ENCODE measurements at regions not wholly inside any gene's neighbourhood (a gene's known extent, or its start where the extent isn't known, plus 50 kb on each side); places are given as distances from the start of the nearest gene placed in this dataset.

DNA sequence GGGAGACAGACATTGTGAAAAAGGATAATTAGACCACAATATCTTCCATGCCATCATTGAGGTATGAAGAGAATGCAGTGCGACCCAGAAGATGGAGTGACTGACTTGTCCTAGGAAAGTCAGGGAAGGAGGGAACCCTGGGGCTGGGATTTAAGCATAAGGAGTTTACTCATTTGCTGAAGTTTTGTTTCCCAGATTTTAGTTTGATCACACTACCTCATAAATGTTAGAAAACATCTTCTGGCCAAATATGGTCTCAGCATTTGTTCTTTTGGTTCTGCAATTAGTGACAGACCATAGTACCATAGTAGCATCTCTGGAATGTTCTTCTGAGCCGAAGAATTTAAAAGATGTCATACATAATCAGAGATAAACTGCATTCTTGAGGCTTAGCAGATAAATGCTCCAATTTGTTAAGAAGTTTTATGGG is 96.5 kb upstream of the PGRMC2 start:
- DNase-seq = no peak

DNA sequence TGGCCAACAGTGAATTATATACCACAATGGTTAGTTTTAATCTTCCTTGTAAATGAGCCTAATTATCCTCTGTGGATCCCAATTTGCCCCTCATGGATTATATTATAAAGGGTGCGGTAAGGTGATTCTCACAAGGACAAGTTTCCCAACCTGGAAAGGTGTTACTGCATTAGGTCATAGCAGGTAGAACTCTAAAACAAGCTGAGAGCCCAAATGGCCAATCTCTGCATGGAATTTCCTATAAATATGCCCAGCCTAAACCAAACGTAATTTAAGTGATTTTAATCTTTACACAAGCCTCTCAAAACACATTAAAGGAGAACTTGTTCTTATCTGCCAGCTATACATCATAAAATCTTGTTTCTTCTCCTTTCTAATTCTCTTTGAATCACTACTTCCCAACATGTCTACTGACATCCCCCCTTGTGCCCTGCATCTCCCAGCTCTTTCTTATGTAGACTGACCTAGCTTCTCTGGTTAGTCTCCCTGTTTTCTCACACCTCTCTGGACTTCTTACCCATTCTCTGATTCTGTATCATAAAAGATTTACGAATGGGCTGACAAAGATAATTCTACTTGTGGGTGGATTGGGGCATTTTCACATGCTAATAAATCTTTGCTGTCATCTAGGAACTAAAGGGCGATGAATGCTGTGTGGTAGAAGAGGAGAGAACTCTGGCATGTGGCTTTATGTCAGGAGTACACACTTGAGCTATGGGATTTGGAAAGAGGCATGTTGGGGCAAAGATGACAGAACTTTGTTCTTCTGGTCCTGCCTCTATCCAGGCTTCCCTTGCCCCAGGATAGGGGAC is 94.3 kb upstream of the PGRMC2 start:
- DNase-seq = no peak

DNA sequence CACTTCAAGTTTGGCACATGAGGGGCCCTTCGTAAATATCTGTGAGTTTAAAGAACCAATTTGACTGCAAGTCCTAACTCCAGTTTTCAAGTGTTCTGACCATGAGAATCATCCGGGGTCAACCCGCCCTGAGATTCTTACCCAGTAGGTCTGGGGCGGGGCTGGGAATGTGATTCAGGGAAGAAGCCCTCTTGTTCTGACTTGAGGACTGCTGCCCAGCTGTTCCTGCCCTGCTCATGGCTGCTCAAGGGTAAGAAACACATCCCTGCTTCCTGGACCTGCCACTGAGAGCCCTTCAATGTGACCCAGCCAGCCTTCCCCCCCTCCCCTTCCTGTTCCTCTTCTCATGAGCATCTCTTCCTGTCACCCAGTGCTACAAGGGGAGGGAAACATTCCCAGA is 92.7 kb upstream of the PGRMC2 start:
- DNase-seq = no peak

DNA sequence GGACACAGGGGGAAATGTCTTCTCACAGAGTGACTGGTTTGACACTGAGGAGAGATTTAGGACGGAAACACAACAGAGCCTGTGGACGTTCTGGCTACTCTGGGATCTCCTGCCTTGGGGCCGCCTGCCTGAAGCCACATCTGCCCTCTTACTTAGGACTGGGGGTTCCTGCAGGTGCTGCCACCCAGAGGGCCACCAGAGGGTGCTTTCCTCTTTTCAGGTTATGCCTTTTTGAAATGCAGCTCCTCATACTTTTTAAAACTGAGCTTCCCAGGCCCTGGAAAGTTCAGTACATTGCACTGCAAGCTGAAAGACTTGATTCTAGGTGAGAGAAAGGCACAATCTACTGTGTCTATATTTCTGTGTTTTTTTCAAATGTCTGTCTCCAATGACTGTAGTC is 92.2 kb upstream of the PGRMC2 start:
- DNase-seq = no peak

DNA sequence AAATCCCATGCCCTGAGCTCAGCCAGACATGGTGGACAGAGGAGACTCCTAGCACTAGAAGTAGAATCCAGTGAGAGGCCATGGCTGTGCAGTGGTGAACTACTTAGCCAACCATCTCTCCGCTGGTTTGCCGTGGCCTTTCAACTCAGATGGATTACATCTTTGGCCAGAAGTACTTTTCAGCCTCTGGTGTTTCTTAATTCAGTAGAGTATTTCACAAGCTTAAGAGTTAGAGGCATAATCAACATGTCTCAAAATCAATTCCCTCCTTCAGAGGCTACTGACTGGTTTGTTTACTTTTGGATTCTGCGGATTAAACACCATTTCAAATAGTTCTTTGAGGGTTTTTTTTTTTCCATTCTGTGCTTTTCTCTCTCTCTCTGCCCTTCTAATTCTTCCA is 91.1 kb upstream of the PGRMC2 start:
- DNase-seq = no peak

DNA sequence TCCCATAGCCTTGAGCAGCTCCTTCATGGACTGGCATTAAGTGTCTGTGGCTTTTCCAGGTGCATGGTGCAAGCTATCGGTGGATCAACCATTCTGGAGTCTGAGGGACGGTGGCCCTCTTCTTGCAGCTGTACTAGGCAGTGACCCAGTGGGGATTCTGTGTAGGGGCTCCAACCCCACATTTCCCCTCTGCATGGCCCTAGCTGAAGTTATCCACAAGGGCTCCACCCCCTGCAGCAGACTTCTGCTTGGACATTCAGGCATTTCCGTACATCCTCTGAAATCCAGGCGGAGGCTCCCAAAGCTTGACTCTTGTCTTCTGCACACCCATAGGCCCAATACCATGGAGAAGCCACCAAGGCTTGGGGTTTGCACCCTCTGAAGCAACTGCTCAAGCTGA is 89.3 kb upstream of the PGRMC2 start:
- no peak for DNase-seq

DNA sequence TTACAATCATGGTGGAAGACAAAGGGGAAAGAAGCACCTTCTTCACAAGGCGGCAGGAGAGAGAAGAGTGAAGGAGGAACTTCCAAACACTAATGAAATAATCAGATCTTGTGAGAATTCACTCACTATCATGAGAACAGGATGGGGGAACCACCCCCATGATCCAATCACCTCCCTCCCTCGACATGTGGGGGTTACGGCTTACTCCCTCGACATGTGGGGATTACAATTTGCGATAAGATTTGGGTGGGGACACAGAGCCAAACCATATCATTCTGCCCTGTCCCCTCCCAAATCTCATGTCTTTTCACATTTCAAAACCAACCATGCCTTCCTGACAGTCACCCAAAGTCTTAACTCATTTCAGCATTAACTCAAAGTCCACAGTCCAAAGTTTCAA is 88.7 kb upstream of the PGRMC2 start:
- DNase-seq = no peak

DNA sequence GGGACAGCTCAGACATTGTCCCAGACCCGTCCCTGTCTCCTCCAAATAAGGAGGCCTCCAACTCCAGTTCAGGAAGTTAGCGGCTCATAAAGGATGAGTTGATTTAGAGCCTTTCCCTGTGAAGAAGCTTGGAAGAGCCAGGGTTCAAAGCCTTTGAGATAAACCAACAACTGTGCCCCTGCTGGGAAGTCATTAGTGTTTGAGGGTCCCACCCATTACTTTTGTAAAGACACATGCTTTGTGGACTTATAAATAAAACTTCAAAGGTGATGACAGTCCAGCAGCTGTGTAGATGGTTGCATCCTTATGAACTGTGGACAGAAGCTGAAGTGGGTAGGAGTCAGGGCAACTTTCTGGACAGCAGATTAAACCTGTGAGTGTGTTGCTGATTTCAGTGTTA is 86.0 kb upstream of the PGRMC2 start:
- no peak for DNase-seq

DNA sequence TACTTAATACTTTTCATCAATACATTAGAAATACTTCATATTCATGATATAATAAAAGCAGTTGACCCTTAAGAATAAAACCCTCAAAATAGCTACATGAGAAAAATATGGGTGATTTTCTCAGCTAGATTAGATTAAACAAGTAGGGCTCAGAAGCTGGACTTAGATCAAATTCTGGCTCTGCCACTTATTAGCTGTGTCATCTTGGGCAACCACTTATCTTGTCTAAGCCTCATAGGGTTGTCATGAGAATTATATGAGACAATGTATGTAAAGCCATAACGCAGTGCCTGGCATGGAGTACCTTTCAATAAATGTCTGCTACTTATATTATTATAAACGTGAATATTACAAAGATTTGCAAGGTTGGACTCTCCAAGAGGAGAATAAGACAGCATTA is 84.3 kb upstream of the PGRMC2 start:
- no peak for DNase-seq

DNA sequence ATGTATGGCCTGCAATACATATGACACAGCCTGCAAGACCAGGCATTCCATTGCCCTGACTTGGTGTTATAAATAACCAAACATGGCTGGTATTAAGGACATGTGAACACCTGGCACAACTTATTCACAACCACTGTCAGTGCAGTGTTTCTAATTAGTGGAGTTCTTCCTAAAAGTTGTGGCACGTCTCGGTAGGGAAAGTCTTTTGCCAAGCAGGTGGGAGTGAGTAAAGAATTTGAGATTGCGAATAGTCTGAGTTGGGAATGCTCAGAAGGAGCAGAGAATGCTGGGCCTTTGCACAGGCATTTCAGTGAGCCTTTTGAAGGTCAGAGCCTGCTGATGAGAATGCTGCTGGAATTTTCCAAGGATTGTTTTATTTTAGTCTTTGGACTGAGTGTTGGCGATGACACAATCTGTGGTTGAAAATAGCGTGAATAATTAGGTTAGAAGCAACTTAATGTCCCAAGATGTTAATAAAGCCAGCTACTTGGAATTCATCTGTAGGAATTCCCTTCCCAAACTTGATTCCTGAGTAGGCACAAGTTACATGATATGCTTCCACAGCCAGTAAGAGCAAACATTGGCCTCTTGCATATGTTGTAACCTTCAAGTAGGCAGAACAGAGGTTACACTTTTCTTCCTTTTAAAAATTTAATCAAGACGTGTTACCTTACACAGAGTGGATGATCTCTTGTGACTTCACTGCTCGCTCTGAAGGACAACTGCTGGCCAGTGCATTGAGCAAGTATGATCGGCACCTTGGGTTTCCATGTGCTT is 83.6 kb upstream of the PGRMC2 start:
- DNase-seq = no peak

DNA sequence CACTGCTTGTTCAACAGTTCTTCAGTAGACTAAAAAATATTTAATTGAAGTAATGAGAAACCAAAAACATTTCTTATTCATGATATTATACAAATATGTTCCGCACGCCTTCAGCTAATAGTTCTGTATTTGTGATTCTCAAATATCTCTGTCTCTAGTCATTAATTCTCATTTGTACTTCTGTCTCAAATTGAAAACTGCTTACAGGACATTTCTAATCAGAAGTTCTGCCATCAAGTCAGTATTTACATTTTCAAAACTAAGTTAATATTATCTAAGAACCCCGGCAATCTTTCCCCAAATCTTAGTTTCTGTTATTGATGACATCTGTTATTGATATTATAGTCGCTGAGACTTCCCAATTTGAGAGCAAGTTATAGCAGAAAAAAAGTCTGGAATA is 78.6 kb upstream of the PGRMC2 start:
- no peak for DNase-seq

DNA sequence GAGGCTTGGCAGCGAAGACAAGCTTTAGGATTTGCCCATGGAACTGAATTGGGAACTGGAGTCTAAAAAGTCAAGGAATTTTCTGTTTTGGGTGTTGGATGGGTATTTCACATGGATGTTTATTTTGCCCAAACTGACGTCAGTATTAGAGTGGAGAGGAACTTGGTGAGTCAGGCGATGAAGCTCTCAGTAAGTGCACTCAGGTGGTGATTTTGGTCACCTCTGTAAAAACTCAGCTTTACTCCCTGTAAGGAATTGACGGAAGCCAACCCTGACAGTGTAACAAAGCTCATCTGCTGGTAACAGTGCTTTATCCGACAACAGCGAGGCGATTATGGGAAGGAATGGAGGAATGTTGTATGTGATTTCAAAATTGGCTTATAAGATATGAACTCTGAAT is 77.0 kb upstream of the PGRMC2 start:
- no peak for DNase-seq

DNA sequence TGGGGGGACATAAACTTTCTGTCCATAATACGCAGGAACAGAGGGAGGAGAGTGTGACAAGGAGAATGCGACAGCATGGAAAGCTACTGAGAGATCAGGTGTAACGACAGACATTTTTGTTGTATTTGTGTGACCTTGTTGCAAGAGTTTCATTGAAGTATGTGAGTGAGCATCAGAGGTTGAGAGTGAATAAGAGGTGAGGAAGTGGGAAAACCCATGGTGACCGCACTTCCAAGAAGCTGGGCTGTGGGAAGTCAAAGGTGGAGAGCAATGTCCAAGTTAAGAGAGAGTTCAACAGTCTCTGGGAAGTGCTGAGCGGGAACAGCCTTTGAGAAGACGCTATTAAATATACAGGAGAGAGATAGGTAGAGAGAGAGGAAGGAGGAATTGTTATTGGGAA is 76.4 kb upstream of the PGRMC2 start:
- no peak for DNase-seq

DNA sequence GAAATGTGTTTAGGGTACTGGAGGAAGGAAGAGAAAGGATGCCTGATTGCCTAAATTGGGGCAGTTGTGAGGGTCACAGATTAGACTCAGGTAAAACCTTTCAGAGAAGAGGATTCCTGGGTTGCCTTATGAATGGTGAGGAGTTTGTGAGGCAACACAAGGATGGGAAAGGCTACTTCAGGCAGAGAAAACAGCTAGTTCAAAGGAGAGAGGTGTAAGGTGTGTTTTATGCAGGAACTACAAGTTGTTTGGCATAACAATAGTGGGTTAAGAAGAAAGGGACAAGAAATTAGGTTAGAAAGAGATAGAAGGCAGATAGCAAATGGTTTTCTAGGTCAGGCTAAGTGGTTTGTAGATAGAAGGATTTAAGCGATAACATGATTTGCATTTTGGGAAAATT is 75.1 kb upstream of the PGRMC2 start:
- no peak for DNase-seq

DNA sequence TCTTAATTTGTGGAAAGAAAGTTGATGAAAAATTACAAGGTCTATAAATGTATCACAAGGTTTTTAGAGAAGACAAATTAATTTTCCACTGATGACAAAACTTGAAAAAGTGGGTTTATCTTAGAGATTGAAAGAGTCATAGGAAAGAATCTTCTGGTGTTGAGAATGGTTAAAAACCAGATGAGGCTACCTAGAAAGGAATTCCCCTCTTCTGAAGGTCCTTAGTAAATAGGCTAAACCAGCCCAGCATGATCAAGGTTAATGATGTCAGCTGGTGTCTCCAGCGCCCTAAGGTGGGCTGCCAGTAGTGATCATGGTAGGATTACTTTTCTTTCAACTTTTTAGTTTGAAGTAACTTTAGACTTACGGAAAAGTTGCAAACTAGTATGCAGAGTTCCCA is 71.8 kb upstream of the PGRMC2 start:
- no peak for DNase-seq

DNA sequence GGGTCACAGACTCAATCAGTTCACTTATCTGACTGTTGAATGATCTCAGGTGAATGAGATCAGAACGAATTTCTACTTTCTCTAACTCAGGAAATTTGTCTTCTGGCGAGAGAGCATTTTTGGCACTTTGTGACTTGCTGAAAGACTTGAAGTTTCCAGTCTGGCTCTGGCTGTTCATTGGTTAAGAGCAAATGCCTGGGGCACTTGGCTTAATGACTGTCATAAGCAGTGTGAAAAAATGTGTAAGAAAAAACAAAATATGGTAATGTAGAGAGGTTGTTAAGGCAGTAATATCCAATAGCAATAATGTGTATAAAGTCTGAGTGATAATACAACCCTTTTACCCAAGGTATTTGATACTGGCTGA is 71.3 kb upstream of the PGRMC2 start:
- no peak for DNase-seq

DNA sequence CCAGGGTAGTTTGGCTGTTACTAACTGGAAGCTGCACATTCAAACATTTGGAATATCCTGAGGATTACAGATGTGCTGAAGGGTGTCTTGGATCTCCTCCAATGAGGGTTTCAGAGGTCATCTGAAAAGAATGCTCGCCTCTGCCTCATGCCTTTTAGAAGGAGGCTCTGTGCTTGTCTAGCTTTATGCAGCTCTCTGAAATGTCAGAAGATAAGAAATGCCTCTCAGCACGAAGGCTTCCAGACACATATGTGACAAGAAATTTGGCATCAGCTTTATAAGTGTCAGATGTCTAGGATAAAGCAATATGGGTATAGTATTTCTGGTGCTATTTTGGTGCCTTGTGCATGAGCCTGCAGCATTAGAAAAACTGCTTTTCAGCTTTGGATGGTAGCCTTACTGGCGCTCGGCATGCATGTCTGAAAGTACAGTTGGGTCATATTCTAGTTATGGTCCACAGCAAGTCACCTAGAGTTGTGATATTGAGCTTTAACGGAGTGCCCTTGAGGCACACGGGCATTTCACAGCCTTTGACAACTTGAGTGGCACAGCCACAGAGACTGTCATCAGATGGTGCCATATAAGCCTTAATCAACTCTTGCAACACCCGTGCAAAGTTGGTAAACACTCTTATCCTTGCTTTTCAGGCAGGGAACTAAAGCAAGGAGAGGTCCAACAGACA is 70.8 kb upstream of the PGRMC2 start:
- no peak for DNase-seq

DNA sequence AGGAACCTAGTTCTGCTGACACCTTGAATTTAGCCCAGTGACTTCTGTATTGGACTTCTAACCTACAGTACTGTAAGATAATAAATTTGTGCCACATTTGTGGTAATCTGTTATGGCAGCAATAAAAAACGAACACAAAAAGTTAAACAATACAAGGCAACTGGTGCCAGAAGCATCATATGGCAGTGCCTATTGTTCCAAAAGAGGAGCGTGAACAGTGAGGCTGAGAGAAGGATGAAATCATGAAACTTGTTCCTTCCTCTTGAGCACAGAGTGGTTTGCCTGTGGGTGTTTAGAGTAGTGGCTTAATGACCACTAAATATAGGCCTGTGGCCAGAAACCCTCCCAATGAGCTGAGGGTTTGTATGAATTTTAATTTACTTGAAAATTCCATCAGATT is 69.7 kb upstream of the PGRMC2 start:
- no peak for DNase-seq

DNA sequence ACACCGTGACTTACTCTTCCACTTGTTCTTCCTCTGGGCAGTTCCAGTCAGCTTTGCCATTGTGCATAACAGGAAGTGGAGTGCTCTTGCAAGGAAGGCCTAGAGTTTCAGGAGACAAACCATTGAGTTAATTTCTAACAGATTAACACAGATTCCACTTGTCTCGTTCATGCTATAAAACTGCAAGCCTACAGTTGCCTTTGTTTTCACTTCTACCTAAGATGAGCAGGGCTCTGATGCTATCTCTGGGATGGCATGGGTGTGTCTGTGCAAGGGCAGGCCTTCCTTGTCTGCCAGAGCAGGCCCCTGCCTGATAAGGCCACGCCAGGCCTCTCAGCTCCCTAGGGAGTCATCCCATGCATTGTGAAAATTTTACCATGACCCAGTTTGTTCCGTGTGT is 67.7 kb upstream of the PGRMC2 start:
- no peak for DNase-seq

DNA sequence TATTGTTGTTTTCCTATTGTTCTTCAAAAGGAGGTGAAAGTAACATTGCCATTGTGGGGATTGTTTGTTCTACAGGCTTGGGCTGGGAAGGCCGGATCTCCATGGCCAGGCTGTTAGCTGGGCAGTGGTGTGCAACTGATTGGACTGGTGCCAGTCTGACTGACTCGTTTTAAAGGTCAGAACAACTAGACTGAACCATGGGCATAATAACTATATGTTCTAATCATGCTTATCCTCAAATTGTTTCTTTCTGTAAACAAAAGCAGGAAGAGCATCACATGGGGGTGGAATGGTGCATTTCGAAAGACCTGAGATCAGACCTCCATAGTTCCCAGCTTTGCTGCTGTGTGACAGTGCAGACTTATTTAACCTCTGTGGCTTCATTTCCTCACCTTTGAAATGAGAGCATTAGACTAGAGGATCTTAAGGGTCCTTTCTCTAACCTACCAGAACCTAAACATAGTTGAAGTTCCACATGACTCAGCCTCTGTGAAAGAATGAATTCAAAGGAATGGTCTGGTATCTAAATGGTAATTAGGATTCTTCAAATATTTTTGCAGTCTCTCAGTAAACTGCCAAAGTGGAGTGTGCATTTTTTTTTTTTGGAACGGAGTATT is 66.7 kb upstream of the PGRMC2 start:
- DNase-seq = peak in 1 of 2 donors; percentile 15

DNA sequence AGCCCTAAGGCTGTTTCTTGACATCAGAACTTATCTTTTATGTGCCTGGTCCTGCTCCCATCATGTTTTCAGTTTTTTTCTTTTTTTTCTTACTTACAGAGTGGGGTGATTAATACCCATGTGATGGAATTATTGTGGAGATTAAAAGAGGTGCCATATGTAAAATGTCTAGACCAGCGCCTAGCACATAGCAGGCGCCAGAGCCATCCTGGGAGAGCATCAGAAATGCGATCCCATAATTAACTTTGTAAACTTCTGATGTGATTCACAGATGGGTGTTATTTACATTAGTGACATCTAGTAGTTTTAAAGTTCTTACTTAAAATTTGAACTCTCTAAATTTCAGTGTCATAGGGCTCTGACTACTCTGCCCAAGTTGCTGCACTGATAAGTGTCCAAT is 66.2 kb upstream of the PGRMC2 start:
- DNase-seq = no peak

DNA sequence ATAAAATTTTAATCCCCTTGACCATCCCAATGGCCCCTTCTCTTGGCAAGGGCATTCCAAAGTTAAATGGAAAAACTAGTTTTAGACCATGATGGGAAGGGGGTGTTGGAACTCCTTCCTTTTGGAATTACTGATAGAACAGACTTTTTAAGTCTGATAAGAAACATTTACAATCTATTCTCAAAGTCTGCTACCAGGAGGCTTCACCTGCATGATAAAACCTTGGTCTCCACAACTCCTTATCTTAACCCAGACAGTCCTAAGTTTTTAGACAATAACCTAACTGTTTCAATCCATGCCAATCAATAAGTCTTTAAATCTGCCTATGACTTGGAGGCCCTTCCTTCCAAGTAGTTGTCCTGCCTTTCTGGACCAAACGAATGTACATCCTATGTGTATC is 63.9 kb upstream of the PGRMC2 start:
- no peak for DNase-seq

DNA sequence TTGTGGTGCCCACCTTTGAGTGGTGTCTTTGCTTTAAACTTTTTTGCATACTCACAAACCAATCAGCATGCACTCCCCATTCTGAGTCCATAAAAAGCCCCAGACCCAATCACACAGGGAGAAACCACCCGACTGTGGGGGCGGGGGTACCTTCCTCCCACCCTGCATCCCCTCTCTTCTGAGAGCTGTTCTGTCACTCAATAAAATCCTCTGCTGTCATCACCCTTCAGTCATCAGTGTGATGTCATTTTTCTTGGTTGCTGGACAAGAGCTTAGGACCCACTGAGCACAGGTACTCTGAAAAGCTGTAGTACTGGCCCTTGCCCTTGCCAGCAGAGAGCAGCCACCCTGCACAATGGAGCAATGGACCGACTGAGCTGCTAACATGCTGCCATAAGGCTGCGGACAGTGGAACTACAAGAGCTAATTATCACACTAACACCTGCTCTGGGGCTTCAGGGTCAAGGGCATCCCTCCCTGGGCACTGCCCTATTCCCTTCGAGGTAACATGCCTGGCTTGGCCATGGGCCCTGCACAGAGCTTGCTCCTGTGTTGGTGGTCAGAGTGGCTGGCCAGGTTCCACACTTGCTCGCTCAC is 62.9 kb upstream of the PGRMC2 start:
- no peak for DNase-seq
